HepG2 (cell line): ENCODE measurements at regions not wholly inside any gene's neighbourhood (a gene's known extent, or its start where the extent isn't known, plus 50 kb on each side); places are given as distances from the start of the nearest gene placed in this dataset.
A peak's percentile ranks its signal among the peaks of the same experiment; 100 is the strongest.

Source experiments
- ATF2 ChIP-seq: sonication (generic); formaldehyde crosslinking; IDR thresholded peaks from 2 replicates; pipeline ENCODE4 v1.4.0; 2020; ENCODE audit warnings: missing genetic modification reagents
- CSRNP1 ChIP-seq: sonication (generic); formaldehyde crosslinking; IDR thresholded peaks from 2 replicates; pipeline ENCODE4 v1.8.1; 2023; ENCODE audit warnings: mild to moderate bottlenecking, missing genetic modification reagents
- FOXC1 ChIP-seq: sonication (generic); formaldehyde crosslinking; IDR thresholded peaks from 2 replicates; pipeline ENCODE4 v1.8.0; 2022; ENCODE audit warnings: mild to moderate bottlenecking, missing genetic modification reagents, borderline replicate concordance
- GMEB1 ChIP-seq: sonication (generic); formaldehyde crosslinking; IDR thresholded peaks from 2 replicates; pipeline ENCODE4 v1.5.1; 2020; ENCODE audit warnings: missing genetic modification reagents, mild to moderate bottlenecking, borderline replicate concordance
- HNRNPH1 ChIP-seq: fragments of 200-400 bp; formaldehyde crosslinking; optimal IDR thresholded peaks from 2 replicates; pipeline ENCODE3; 2017; ENCODE audit warnings: mild to moderate bottlenecking, low read depth, low read length
- HOMEZ ChIP-seq: IDR thresholded peaks from 2 replicates; pipeline ENCODE4 v1.6.1; 2016; ENCODE audit warnings: low read depth
- KDM4B ChIP-seq: sonication (generic); formaldehyde crosslinking; IDR thresholded peaks from 2 replicates; pipeline ENCODE4 v1.4.0; 2020; ENCODE audit warnings: missing genetic modification reagents
- SRF ChIP-seq: IDR thresholded peaks from 2 replicates; pipeline ENCODE4 v1.6.1; 2011; ENCODE audit warnings: mild to moderate bottlenecking, low read depth, low read length, moderate library complexity
- ZNF142 ChIP-seq: sonication (generic); formaldehyde crosslinking; IDR thresholded peaks from 2 replicates; pipeline ENCODE4 v1.4.0; 2020; ENCODE audit warnings: missing genetic modification reagents
- ZNF362 ChIP-seq: sonication (generic); formaldehyde crosslinking; IDR thresholded peaks from 2 replicates; pipeline ENCODE4 v1.4.0; 2020; ENCODE audit warnings: missing genetic modification reagents, mild to moderate bottlenecking, borderline replicate concordance
- ZNF569 ChIP-seq: sonication (generic); formaldehyde crosslinking; IDR thresholded peaks from 2 replicates; pipeline ENCODE4 v1.5.0; 2020; ENCODE audit warnings: mild to moderate bottlenecking, missing genetic modification reagents, moderate library complexity, borderline replicate concordance
- TF ChIP-seq, protein P1 (sequence below): sonication (generic); formaldehyde crosslinking; IDR thresholded peaks from 2 replicates; pipeline ENCODE4 v1.5.0; 2020; ENCODE audit warnings: missing genetic modification reagents

- TF ChIP-seq ATF2 (CRISPR knock-in tag) = peak; percentile 30; the same call in 1 of the 2 replicates
- peak; percentile 73 for TF ChIP-seq HOMEZ (CRISPR knock-in tag)
- TF ChIP-seq CSRNP1 (CRISPR knock-in tag) = no peak
- TF ChIP-seq SRF = no peak
- TF ChIP-seq FOXC1 (CRISPR knock-in tag) = 0 out of 2 replicates have a peak, but pooled peaks have one; percentile 55
- TF ChIP-seq ZNF362 (CRISPR knock-in tag) = no peak
- TF ChIP-seq GMEB1 (CRISPR knock-in tag) = peak; percentile 41; the same call in 1 of the 2 replicates
- no peak for TF ChIP-seq KDM4B (CRISPR knock-in tag)
- no peak for TF ChIP-seq ZNF569
- no peak for TF ChIP-seq ZNF142 (CRISPR knock-in tag)
- TF ChIP-seq, protein P1, sequence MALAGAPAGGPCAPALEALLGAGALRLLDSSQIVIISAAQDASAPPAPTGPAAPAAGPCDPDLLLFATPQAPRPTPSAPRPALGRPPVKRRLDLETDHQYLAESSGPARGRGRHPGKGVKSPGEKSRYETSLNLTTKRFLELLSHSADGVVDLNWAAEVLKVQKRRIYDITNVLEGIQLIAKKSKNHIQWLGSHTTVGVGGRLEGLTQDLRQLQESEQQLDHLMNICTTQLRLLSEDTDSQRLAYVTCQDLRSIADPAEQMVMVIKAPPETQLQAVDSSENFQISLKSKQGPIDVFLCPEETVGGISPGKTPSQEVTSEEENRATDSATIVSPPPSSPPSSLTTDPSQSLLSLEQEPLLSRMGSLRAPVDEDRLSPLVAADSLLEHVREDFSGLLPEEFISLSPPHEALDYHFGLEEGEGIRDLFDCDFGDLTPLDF (CRISPR knock-in tag) = no peak
- no peak for TF ChIP-seq HNRNPH1
Observed at GRCh38 chr2:31736695-31737454, 156.1 kb upstream of the SRD5A2 start (continued).
